EL (cell line): ENCODE measurements at regions not wholly inside any gene's neighbourhood (a gene's known extent, or its start where the extent isn't known, plus 50 kb on each side); places are given as distances from the start of the nearest gene placed in this dataset.

Experiments
- DNase-seq: peaks from one replicate; pipeline ENCODE4 v3.0.0-alpha.2; 2016

DNA sequence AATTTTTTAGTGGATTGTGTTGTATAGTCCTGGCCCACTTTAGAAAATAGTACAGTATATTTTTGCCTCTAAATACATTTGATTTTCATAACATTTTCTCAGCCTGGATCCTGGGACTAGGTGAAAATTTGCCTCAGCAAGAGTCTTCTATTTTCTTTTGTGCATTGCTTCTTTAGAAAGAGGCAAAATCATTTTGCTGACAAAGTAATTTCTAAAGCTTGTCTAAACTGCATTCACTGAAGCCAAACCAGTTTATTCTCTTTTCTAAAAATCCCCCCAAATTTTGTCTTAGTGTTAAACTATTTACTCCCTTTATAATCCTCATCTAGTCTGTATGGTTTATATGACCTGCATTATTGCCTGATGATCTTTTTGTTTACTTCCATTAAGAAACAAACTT is 326.3 kb downstream of the C4orf33 start:
- no peak for DNase-seq

GRCh38 chr4:129428454-129428853 is 332.5 kb downstream of the C4orf33 start:
- DNase-seq: no peak

GRCh38 chr4:129429581-129430320 is 333.8 kb downstream of the C4orf33 start:
- DNase-seq: peak; percentile 3

GRCh38 chr4:129437347-129437746 is 341.4 kb downstream of the C4orf33 start:
- DNase-seq: no peak

- no peak for DNase-seq
Measured at GRCh38 chr4:129438456-129438981, 342.6 kb downstream of the C4orf33 start.

- DNase-seq: peak; percentile 61
Measured at GRCh38 chr4:129446074-129446473, 350.1 kb downstream of the C4orf33 start.

- no peak for DNase-seq
Measured at GRCh38 chr4:129453524-129454200, 357.7 kb downstream of the C4orf33 start.

GRCh38 chr4:129455482-129455881 is 359.5 kb downstream of the C4orf33 start:
- DNase-seq: peak; percentile 1

GRCh38 chr4:129468624-129469023 is 372.7 kb downstream of the C4orf33 start:
- no peak for DNase-seq

GRCh38 chr4:129474698-129475097 is 378.7 kb downstream of the C4orf33 start:
- no peak for DNase-seq

DNA sequence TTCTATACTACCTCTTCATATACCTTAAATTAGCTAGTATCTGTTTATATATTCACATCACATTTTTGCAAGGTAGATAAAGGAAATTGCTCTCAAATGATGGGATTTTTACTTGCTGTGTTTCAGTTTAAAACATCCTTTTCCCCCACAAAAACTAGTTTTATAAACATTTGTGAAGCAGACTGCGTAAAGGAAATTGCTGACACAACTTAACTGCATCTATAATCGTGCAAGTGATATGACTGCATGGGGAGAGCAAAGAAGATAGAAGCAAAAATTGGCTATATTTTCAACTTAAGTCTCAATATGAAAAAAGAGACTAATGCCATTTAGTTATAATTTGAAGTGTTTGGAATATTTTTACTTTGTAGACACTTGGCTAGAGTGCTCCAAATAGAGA is 385.2 kb downstream of the C4orf33 start:
- DNase-seq: no peak

- no peak for DNase-seq
Measured at GRCh38 chr4:129488427-129488826, 392.5 kb downstream of the C4orf33 start.

DNA sequence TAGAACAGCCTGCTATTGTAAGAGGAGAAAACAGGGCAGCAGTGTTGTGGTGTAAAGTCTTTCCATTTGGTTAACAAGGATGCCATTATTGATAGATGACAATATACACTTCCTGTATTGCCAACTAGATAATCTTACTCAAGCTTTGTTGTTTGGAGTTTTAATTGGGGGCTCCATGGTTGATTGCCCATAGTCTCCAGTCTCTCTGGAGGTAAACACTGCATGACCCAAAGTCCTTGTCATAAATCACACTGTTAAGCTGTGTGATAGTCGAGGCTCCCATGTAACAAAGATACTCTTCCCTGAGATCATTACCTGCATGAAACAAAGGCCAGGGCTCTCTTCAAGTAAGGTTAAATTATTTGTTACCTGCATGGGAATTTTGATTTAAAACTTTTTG is 394.6 kb downstream of the C4orf33 start:
- DNase-seq: no peak

- DNase-seq: no peak
Measured at GRCh38 chr4:129498626-129499025, 402.7 kb downstream of the C4orf33 start.

DNA sequence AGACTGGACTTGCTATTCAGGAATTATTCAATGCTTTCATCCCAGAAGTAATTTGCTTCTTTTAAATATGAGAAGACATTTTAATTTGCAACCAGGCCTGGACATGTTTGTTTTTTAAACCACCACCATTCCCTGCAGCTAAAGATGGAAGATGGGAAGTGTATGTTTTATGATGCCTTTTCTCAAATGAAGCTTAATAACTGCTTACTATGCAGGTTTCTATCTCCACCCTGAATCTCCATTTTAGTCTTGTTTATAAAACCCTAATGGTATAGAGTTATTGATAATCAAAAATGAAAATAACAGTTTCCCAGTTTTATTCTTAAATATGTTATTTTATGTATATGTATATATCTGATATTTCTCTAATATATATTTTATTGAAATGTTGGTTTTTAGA is 418.9 kb downstream of the C4orf33 start:
- no peak for DNase-seq

DNA sequence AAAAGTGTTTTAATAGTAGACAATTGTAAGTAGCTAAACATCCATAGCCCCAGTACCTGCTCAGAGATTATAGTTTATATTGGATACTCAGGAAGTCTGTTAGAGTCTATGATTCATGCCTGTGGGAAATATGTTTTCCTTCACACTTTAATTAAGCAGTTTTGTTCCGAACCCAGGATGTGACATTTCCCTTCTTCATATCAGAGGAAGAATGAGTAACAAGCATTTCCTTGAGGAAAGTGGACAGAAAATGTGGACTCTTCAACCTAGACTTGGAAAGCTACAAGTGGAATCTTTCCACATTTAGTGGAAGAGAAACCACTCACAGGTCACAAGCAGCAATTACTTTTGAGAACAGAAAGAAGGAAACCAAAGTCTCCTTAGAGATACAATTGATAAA is 419.4 kb downstream of the C4orf33 start:
- DNase-seq: no peak

GRCh38 chr4:129526812-129527211 is 430.9 kb downstream of the C4orf33 start:
- DNase-seq: peak; percentile 1

DNA sequence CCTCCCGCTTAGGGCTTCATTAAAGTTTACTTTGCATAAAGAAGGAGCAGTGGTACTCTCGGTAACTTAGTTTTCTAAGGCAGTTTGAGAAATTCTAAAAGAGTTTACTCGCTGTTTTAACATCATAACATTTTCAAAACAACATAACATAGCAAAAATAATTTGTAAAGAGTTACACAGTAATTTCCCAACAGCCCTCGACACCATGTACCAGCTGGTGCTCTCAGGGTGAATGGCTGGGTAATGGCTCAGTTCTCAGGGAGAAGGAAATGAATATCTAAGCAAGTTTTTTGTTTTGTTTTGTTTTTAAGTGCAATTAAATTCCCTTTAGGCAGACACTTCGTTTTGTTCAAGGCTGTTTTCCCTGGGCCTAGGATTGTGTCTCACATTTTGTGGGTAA is 435.3 kb downstream of the C4orf33 start:
- DNase-seq: no peak

- DNase-seq: no peak
Measured at GRCh38 chr4:129532573-129532972, 436.6 kb downstream of the C4orf33 start.

GRCh38 chr4:129543299-129543698 is 447.3 kb downstream of the C4orf33 start:
- DNase-seq: no peak

DNA sequence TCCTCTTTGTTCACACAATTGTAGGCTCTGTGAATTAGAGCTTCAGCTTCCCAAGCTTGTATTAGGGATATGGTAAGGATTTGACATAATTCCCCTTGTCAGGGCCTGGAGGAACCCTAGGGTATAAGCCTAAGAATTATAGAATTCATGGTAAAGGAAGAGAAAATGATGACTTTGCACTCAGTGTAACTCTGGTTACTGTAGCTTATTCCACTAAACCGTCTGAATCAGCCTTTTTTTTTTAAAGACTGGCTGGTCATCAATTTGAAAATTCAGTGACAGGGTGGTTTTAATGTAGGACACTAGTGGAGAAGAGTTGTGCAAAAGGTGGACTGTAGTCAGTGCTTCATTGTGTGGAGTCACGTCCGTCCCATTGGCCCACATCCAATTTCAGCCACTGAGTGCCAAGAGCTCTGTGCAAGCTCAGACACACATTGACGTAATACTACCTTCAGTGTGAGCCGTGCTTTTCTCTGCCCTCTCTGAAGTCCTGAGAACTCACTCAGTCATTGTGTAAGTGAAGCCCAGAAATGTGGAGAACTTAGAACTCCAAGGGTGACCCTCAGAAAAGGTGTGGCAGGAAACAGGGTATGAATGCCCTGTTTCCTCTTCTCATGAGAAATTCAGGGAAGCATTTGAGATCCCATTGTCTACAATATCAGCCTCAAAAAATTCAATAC is 449.8 kb downstream of the C4orf33 start:
- peak; percentile 7 for DNase-seq

DNA sequence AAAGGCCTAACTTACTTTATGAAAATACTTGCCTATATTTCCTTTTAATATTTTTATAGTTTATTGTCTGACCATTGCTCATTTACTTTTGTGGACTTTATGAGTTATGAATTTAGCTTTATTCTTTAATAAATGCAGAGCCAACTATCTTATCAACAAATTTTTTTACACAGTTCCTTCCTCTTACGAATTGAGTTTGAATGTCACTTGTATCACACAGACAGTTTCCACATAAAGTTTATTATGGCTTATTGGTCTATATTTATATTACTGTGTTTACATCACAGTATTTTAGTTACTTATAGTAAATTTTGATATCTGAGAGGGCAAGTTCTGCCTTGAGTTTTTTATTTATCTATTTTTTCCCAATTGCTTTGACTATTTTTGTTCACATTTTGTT is 450.6 kb downstream of the C4orf33 start:
- no peak for DNase-seq

DNA sequence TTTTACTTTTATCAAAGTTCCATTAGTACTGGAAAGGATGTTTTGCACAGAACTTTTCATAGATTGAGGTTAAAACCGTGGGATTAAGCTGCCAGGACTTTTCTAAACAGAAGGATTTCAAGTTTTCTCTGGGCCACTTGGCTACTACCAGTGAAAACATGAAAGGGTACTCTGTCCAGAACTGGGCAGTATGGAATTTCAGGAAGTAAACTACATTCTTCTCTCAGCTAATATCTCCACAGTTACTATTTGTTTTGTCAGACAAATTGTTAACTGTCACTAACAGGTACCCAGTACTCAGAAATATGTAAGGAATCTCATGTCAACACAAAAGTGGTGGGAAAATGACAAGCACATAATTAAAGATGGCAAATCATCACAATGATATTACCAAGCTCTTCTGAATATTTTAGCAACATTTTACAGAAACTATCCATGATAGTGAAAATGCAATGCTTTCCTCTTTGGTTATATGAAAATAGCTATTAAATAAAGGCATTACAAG is 454.4 kb downstream of the C4orf33 start:
- DNase-seq: no peak

DNA sequence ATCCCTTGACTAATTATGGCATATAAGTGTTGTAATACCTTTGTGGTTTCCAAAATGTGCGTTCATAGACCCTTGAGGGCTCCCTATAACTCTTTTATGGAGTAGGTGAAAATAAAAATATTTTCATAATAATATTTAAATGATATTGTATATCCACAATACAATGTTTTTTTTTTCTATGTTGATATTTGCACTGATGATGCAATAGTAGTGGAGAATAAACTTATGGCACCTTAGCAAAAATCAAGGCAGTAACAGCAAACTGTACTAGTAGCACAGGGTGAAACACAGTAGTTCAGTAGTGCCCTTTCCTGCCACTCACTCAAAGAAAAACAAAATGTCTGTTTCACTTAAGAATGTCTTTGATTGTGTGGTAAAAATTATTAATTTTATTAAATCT is 465.3 kb downstream of the C4orf33 start:
- DNase-seq: no peak
